ENCODE measurements at regions not wholly inside any gene's neighbourhood (a gene's known extent, or its start where the extent isn't known, plus 50 kb on each side); places are given as distances from the start of the nearest gene placed in this dataset.
"Not testable (repeated sequence)": the region's sequence is repeated elsewhere in the genome, so short reads cannot be mapped to it uniquely, and the experiment has no call there.

DNA sequence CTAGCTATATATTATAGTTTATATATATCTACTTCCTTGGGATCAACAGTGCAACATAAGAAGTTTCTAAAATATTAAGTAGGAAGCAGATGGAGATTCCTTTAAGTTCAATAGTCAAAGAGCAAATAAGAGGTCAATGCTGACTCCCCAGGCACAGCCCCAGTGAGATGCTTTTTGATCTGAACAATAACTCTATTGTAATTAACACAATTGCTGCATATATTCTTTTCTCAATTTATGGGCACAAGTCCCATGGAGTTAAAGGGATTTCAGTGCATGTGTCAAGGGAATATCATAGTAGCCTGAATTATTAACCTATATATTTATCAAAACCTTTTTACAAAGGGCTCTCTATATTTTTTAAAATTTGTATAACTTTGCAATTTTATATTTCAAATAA is 180.8 kb downstream of the SPRY2 start:
- H3K18ac ChIP-seq (ENCODE audit: low read length): no peak overlapping the region
- H2BK12ac ChIP-seq (ENCODE audit: low read length): no peak overlapping the region
- no peak overlapping the region for H2AK5ac ChIP-seq (ENCODE audit: low read depth, low read length)
- no peaks in the 10 kb centered on the region for H3K36me3 ChIP-seq (replicated peaks in 1 of 2; ENCODE audit: control insufficient read depth in 2 of 2, insufficient read depth in 2 of 2, low read length in 2 of 2)
- H2BK5ac ChIP-seq (ENCODE audit: low read length): no peak overlapping the region
- H2AFZ ChIP-seq (ENCODE audit: low read length): no peak overlapping the region
- H3K23ac ChIP-seq (ENCODE audit: low read depth, low read length, poor library complexity): no peak overlapping the region
- no peak overlapping the region for H4K91ac ChIP-seq (ENCODE audit: low read depth, low read length, poor library complexity)
- no peaks in the 10 kb centered on the region for H3K27me3 ChIP-seq (ENCODE audit: control insufficient read depth in 3 of 3, insufficient read depth in 3 of 3, low read depth in 1 of 3, low read length in 3 of 3)
- no peak overlapping the region for H2BK120ac ChIP-seq (ENCODE audit: low read depth, low read length)
- H3K27ac ChIP-seq (replicated peaks; ENCODE audit: low read length): no peak overlapping the region
- H3K4me1 ChIP-seq (ENCODE audit: control insufficient read depth in 2 of 2, insufficient read depth in 1 of 2, low read depth in 1 of 2, low read length in 2 of 2): peaks cover 0 to 5% of the 10 kb centered on the region in 2 donors
- H3K79me1 ChIP-seq (ENCODE audit: low read depth, low read length): no peaks in the 10 kb centered on the region
- no peak overlapping the region for H3K9ac ChIP-seq (ENCODE audit: low read depth, low read length, poor library complexity)
- no peaks in the 10 kb centered on the region for H3K9me3 ChIP-seq (replicated peaks in 1 of 2; ENCODE audit: control insufficient read depth in 2 of 2, insufficient read depth in 1 of 2, low read depth in 1 of 2, low read length in 2 of 2)
- H3K4me3 ChIP-seq (ENCODE audit: low read length in 2 of 2): no peak overlapping the region
- H3K4ac ChIP-seq (ENCODE audit: low read length): no peak overlapping the region
- no peak overlapping the region for H4K8ac ChIP-seq (ENCODE audit: low read depth, low read length)
- H3K4me2 ChIP-seq (ENCODE audit: insufficient read depth, low read length, poor library complexity, severe bottlenecking): no peak overlapping the region
- H2BK15ac ChIP-seq (ENCODE audit: low read length): no peak overlapping the region
- H3K14ac ChIP-seq (ENCODE audit: low read length): no peak overlapping the region
- DNase-seq (ENCODE audit: low spot score): no peak

- Histone ChIP-seq H3K4ac (ENCODE audit: low read length) (no peak overlapping the region), H3K4me2 (ENCODE audit: insufficient read depth, low read length, poor library complexity, severe bottlenecking) (no peak overlapping the region), H2BK120ac (ENCODE audit: low read depth, low read length) (no peak overlapping the region), H2BK12ac (ENCODE audit: low read length) (no peak overlapping the region), H3K14ac (ENCODE audit: low read length) (no peak overlapping the region), H2AK5ac (ENCODE audit: low read depth, low read length) (no peak overlapping the region), H2BK5ac (ENCODE audit: low read length) (no peak overlapping the region), H4K8ac (ENCODE audit: low read depth, low read length) (no peak overlapping the region), H3K27me3 (ENCODE audit: control insufficient read depth in 3 of 3, insufficient read depth in 3 of 3, low read depth in 1 of 3, low read length in 3 of 3) (no peaks in the 10 kb centered on the region), H4K91ac (ENCODE audit: low read depth, low read length, poor library complexity) (no peak overlapping the region), H3K18ac (ENCODE audit: low read length) (no peak overlapping the region), H3K36me3 (replicated peaks in 1 of 2; ENCODE audit: control insufficient read depth in 2 of 2, insufficient read depth in 2 of 2, low read length in 2 of 2) (no peaks in the 10 kb centered on the region), H3K4me3 (ENCODE audit: low read length in 2 of 2) (no peak overlapping the region), H3K79me1 (ENCODE audit: low read depth, low read length) (no peaks in the 10 kb centered on the region), H3K23ac (ENCODE audit: low read depth, low read length, poor library complexity) (no peak overlapping the region), H3K4me1 (ENCODE audit: control insufficient read depth in 2 of 2, insufficient read depth in 1 of 2, low read depth in 1 of 2, low read length in 2 of 2) (peaks cover 0 to 5% of the 10 kb centered on the region in 2 donors), H3K27ac (replicated peaks; ENCODE audit: low read length) (no peak overlapping the region), H3K9me3 (replicated peaks in 1 of 2; ENCODE audit: control insufficient read depth in 2 of 2, insufficient read depth in 1 of 2, low read depth in 1 of 2, low read length in 2 of 2) (no peaks in the 10 kb centered on the region), H2BK15ac (ENCODE audit: low read length) (no peak overlapping the region), H3K9ac (ENCODE audit: low read depth, low read length, poor library complexity) (no peak overlapping the region), H2AFZ (ENCODE audit: low read length) (no peak overlapping the region)
- DNase-seq (ENCODE audit: low spot score): no peak
- no CpG with 5 or more reads among the region's 3 CpGs for WGBS, 2 donors (ENCODE audit: extremely low coverage in 2 of 2, insufficient read length in 2 of 2, insufficient replicate concordance in 1 of 2)
Measured at GRCh38 chr13:80157261-80157932, 183.5 kb downstream of the SPRY2 start.

GRCh38 chr13:80152142-80152541 is 188.8 kb downstream of the SPRY2 start:
- no CpG with 5 or more reads among the region's 16 CpGs for WGBS, 2 donors (ENCODE audit: extremely low coverage in 2 of 2, insufficient read length in 2 of 2, insufficient replicate concordance in 1 of 2)
- H3K27me3 ChIP-seq (ENCODE audit: control insufficient read depth in 3 of 3, insufficient read depth in 3 of 3, low read depth in 1 of 3, low read length in 3 of 3); H4K8ac ChIP-seq (ENCODE audit: low read depth, low read length); DNase-seq (ENCODE audit: low spot score); H2BK5ac ChIP-seq (ENCODE audit: low read length); H3K4me3 ChIP-seq (ENCODE audit: low read length in 2 of 2); H2AFZ ChIP-seq (ENCODE audit: low read length); H2BK15ac ChIP-seq (ENCODE audit: low read length); H3K14ac ChIP-seq (ENCODE audit: low read length); H2BK120ac ChIP-seq (ENCODE audit: low read depth, low read length); H3K18ac ChIP-seq (ENCODE audit: low read length); H3K36me3 ChIP-seq (replicated peaks in 1 of 2; ENCODE audit: control insufficient read depth in 2 of 2, insufficient read depth in 2 of 2, low read length in 2 of 2); H4K91ac ChIP-seq (ENCODE audit: low read depth, low read length, poor library complexity); H3K23ac ChIP-seq (ENCODE audit: low read depth, low read length, poor library complexity); H3K4me1 ChIP-seq (ENCODE audit: control insufficient read depth in 2 of 2, insufficient read depth in 1 of 2, low read depth in 1 of 2, low read length in 2 of 2); H3K9ac ChIP-seq (ENCODE audit: low read depth, low read length, poor library complexity); H3K4ac ChIP-seq (ENCODE audit: low read length); H3K9me3 ChIP-seq (replicated peaks in 1 of 2; ENCODE audit: control insufficient read depth in 2 of 2, insufficient read depth in 1 of 2, low read depth in 1 of 2, low read length in 2 of 2); H3K79me1 ChIP-seq (ENCODE audit: low read depth, low read length); H3K4me2 ChIP-seq (ENCODE audit: insufficient read depth, low read length, poor library complexity, severe bottlenecking); H3K27ac ChIP-seq (replicated peaks; ENCODE audit: low read length); H2AK5ac ChIP-seq (ENCODE audit: low read depth, low read length); H2BK12ac ChIP-seq (ENCODE audit: low read length): not testable (repeated sequence)

- H2BK5ac ChIP-seq (ENCODE audit: low read length): no peak overlapping the region
- no peak overlapping the region for H2AFZ ChIP-seq (ENCODE audit: low read length)
- H3K18ac ChIP-seq (ENCODE audit: low read length): no peak overlapping the region
- H2BK15ac ChIP-seq (ENCODE audit: low read length): no peak overlapping the region
- H3K14ac ChIP-seq (ENCODE audit: low read length): no peak overlapping the region
- H3K4ac ChIP-seq (ENCODE audit: low read length): no peak overlapping the region
- no peaks in the 10 kb centered on the region for H3K27me3 ChIP-seq (ENCODE audit: control insufficient read depth in 3 of 3, insufficient read depth in 3 of 3, low read depth in 1 of 3, low read length in 3 of 3)
- no peak overlapping the region for H3K27ac ChIP-seq (replicated peaks; ENCODE audit: low read length)
- no peak overlapping the region for H3K9ac ChIP-seq (ENCODE audit: low read depth, low read length, poor library complexity)
- no peak overlapping the region for H2BK12ac ChIP-seq (ENCODE audit: low read length)
- no peak overlapping the region for H2BK120ac ChIP-seq (ENCODE audit: low read depth, low read length)
- no peak overlapping the region for H4K8ac ChIP-seq (ENCODE audit: low read depth, low read length)
- no peak for DNase-seq (ENCODE audit: low spot score)
- H3K4me3 ChIP-seq (ENCODE audit: low read length in 2 of 2): no peak overlapping the region
- no peak overlapping the region for H3K4me2 ChIP-seq (ENCODE audit: insufficient read depth, low read length, poor library complexity, severe bottlenecking)
- H4K91ac ChIP-seq (ENCODE audit: low read depth, low read length, poor library complexity): no peak overlapping the region
- no peaks in the 10 kb centered on the region for H3K79me1 ChIP-seq (ENCODE audit: low read depth, low read length)
- H3K23ac ChIP-seq (ENCODE audit: low read depth, low read length, poor library complexity): no peak overlapping the region
- no peak overlapping the region for H2AK5ac ChIP-seq (ENCODE audit: low read depth, low read length)
- no peaks in the 10 kb centered on the region for H3K9me3 ChIP-seq (replicated peaks in 1 of 2; ENCODE audit: control insufficient read depth in 2 of 2, insufficient read depth in 1 of 2, low read depth in 1 of 2, low read length in 2 of 2)
- no peaks in the 10 kb centered on the region for H3K36me3 ChIP-seq (replicated peaks in 1 of 2; ENCODE audit: control insufficient read depth in 2 of 2, insufficient read depth in 2 of 2, low read length in 2 of 2)
- peaks cover 2 to 3% of the 10 kb centered on the region in 2 donors for H3K4me1 ChIP-seq (ENCODE audit: control insufficient read depth in 2 of 2, insufficient read depth in 1 of 2, low read depth in 1 of 2, low read length in 2 of 2)
Measured at GRCh38 chr13:80151016-80151415, 189.9 kb downstream of the SPRY2 start.

All from neuronal stem cell (in vitro differentiated cells).